ENCODE measurements at regions not wholly inside any gene's neighbourhood (a gene's known extent, or its start where the extent isn't known, plus 50 kb on each side); places are given as distances from the start of the nearest gene placed in this dataset.
"Not testable (repeated sequence)": the region's sequence is repeated elsewhere in the genome, so short reads cannot be mapped to it uniquely, and the experiment has no call there.

DNA sequence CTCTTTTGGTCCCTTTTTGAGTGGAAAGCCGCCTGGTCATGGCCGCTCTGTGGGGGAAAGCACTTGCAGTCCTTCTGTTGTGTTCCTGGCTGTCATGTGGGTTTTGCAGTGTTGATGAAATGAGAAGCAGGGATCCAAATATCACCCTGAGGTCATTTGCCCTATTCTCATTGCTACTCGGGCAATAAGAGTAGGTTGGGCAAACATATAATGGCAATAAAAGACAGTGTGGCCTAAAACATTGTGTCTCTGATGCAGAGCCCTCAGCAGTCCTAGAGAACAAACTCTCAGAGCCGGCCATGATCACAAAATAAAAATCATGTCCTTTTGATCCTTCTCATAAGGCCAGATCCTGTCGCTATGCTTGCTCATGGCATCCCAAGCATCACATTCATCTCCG, 361.1 kb upstream of the KLF4 start:
- DNase-seq, result no peak

DNA sequence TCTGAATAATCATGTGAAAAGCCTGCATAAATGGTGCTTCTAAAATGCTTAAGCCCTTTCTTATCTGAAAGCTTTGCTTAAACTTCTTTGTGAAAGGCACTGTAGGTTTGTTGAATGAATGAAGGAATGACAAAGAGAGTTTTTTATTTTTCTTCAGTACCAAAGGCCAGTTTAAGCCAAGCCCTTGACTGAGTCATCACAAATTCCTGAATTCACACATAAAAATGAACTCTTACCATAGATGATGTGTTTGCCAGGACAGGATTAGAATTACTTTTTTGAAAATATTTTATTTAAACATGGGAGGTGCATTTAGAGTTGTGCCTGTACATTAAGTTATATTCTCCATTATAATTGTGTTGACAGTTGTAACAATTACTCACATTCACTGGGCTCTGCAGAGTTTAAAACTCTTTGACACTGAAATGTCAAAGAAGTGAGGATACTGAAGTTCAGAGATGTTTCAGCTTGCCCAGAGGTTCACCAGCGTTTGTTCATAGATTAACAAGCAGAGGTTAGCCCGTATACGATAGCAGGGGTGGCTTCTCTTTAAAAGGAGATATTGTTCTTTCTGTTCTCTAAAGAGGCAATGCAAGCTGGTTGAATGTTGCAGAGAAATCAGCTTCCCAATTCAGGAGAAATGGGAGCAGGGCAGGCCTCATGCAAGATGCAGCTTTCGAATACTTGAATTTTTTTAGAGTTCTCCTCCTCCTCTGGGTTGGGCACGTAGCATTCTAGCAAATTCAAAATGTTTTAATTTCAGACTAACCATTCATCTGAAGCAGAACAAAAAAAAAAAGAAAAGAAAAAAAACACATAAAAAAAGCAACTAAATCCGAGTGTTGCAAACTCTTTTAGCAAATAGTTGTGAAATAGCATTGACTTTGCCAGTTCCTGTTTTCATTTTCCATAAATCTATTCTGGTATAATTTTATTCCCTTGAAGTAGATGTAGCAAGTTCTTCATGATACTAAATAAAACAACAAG, 358.7 kb upstream of the KLF4 start:
- DNase-seq, result no peak

DNA sequence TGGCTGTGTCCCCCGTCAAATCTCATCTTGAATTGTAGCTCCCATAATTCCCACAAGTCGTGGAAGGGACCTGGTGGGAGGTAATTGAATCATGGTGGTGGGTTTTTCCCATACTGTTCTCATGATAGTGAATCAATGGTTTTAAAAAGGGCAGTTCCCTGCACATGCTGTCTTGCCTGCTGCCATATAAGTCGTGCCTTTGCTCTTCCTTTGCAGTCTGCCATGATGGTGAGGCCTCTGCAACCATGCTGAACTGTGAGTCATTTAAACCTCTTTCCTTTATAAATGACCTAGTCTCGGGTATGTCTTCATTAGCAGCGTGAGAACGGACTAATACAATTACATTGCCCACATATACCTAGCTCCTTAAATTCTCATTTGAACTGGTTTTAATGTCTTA, 353.0 kb upstream of the KLF4 start:
- no peak for DNase-seq

GRCh38 chr9:107841076-107841475, 351.5 kb upstream of the KLF4 start:
- DNase-seq, result no peak

GRCh38 chr9:107839371-107839770, 349.8 kb upstream of the KLF4 start:
- no peak for DNase-seq

- DNase-seq, result no peak
Observed at GRCh38 chr9:107838766-107839165, 349.2 kb upstream of the KLF4 start.

GRCh38 chr9:107836300-107836699, 346.7 kb upstream of the KLF4 start:
- DNase-seq, result no peak

GRCh38 chr9:107833295-107833694, 343.7 kb upstream of the KLF4 start:
- DNase-seq, result no peak

- no peak for DNase-seq
Observed at GRCh38 chr9:107832871-107833270, 343.3 kb upstream of the KLF4 start.

DNA sequence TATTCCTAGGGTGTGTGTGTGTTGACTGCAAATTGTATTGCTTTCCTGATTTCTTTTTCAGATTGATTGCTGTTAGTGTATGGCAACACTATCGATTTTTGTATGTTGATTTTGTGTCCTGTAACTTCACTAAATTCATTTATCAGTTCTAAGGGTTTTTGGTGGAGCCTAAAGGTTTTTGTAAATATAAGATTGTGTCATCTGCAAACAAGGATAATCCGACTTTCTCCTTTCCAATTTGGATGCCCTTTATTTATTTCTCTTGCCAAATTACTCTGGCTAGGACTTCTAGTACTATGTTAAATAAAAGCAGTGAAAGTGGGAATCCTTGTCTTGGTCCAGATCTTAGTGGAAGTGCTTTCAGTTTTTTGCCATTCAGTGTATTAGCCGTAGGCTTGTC, 340.9 kb upstream of the KLF4 start:
- DNase-seq, result no peak

GRCh38 chr9:107827884-107828283, 338.3 kb upstream of the KLF4 start:
- no peak for DNase-seq

DNA sequence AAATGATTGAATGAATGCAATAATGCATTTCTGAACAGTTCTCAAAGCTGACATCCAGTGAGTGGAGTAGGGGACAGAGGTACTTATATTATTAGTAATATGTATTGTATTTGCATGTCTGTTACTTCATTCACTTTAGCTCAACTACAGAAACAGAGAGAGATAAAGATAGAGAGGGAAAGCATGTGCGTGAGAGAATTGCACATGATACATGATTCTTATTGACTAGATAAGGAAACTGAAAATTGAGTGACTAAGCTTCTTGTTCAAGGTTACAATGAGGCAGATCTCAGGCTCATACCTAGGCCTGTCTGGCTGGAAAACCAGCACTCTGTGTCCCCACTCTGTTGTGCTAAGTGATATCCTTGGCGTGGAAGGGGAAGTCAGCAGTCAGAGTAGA, 337.7 kb upstream of the KLF4 start:
- DNase-seq, result no peak

DNA sequence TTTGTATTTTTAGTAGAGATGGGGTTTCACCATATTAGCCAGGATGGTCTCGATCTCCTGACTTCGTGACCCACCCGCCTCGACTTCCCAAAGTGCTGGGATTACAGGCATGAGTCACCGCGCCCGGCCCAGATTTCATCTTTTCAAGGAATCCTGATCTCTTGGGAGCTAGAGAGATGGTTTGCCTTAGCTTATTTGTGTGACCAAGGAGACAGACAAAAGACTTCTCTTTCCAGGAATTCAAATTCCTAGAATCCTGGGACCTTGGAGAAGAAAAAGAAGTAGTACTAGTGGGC, 337.1 kb upstream of the KLF4 start:
- DNase-seq, result not testable (repeated sequence)

GRCh38 chr9:107824556-107824955, 335.0 kb upstream of the KLF4 start:
- no peak for DNase-seq

- no peak for DNase-seq
Observed at GRCh38 chr9:107819772-107820565, 330.4 kb upstream of the KLF4 start.

GRCh38 chr9:107818503-107818829, 328.9 kb upstream of the KLF4 start:
- not testable (repeated sequence) for DNase-seq

- DNase-seq, result not testable (repeated sequence)
Observed at GRCh38 chr9:107817595-107818502, 328.3 kb upstream of the KLF4 start.

- DNase-seq, result no peak
Observed at GRCh38 chr9:107816561-107817021, 327.0 kb upstream of the KLF4 start.

GRCh38 chr9:107815782-107816560, 326.4 kb upstream of the KLF4 start:
- DNase-seq, result no peak

DNA sequence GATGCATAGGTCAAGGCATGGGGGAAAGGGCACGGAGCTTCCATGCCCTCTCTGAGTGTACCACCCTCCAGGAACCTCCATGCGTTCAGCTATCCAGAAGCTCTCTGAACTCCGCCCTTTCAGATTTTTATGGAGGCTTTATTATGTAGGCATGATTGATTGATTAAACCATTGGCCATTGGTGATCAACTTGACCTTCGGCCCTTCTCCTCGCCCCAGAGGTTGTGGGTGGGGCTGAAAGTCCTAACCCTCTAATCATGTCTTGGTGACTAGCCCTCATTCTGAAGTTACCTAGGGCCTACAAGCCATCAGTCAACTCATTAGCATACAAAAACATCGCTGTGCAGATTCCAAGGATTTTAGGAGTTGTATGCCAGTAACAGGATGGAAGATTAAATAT, 323.7 kb upstream of the KLF4 start:
- DNase-seq, result no peak

DNA sequence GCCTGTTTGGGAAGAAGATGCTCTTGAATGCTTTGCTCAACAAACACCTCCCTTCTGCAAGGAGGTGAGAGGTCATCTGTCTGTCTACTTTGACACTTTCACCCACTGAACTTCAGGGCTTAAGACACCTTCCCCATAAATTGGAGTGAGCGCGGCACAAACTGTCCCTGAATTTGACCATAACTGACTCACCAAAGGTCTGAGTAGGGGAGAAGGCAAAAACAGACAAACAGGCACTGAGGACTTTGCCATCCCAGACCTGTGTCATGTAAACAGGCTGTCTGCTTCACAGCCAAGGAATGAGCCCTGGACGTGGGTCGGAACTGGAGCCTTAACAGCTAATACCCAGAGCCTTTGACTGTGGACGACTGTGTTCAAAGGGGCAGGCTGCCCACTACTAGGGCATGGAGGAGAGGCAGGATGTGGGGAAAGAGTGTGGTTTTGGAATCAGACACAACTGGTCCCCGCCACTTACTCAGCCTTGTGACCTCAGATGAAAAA, 320.9 kb upstream of the KLF4 start:
- DNase-seq, result no peak

DNA sequence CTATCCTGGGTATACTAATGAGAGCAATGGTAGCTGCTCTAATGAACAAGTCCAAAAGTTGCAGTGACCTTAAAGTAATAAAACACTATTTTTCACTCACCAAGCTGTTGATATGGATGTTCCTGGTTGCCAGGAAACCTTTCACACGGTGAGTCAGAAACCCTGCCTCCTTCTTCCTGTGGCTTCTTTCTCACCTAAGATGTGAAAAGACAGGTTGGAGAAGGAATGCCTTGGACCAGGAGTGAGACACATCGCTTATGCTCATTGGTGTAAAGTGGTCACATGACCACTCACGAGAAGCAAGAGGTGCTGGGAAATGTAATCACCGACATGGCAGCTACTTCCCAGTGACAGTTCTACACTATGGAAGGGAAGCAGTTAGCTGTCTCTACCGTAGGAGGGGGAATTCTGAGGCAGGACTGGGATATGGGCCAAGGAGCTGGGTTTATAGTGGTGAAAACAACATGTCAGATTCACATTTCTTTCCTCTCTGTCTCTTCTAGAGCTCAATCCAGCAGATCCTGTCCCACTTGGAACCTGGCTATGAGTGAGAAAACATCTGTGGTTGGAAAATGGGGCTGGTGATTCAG, 320.4 kb upstream of the KLF4 start:
- DNase-seq, result no peak

Measured in NCI-H2107 (cell line).